LNCAP (cell line): ENCODE measurements at regions not wholly inside any gene's neighbourhood (a gene's known extent, or its start where the extent isn't known, plus 50 kb on each side); places are given as distances from the start of the nearest gene placed in this dataset.

ENCODE experiments used
- CTCF ChIP-seq: fragments of 450-650 bp; IDR thresholded peaks from 2 replicates; pipeline ENCODE4 v1.5.1; 2017; ENCODE audit warnings: mild to moderate bottlenecking

- TF ChIP-seq CTCF = no peak
Observed at GRCh38 chr16:86362155-86362849, 148.0 kb upstream of the FOXF1 start.

GRCh38 chr16:86363057-86363490 lies 147.3 kb upstream of the FOXF1 start:
- no peak for TF ChIP-seq CTCF

GRCh38 chr16:86363836-86364618 lies 146.3 kb upstream of the FOXF1 start:
- no peak for TF ChIP-seq CTCF

- no peak for TF ChIP-seq CTCF
Observed at GRCh38 chr16:86364653-86365380, 145.5 kb upstream of the FOXF1 start.

GRCh38 chr16:86365513-86366273 lies 144.6 kb upstream of the FOXF1 start:
- TF ChIP-seq CTCF = no peak

- TF ChIP-seq CTCF = no peak
Observed at GRCh38 chr16:86366481-86366880, 143.8 kb upstream of the FOXF1 start.
